ENCODE measurements at regions not wholly inside any gene's neighbourhood (a gene's known extent, or its start where the extent isn't known, plus 50 kb on each side); places are given as distances from the start of the nearest gene placed in this dataset.

DNA sequence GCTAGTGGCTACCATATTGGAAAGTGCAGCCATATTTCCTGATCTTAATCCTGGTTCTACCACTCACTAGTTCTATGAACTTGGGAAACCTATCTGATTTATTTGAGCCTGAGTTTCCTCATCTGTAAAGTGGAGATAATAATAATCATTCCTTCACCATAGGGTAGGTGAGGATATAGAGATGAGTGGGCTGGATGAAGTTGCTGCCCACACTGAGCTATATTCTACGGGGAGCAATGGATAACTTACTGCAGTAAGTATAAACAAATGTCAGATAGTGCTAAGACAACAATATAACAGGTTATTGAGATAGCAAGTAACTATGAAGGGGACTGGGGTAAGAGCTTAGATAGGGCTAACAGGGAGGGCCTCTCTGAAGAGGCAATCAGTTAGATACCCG is 251.5 kb upstream of the ADAMTS9 start:
- DNase-seq, result no peak

DNA sequence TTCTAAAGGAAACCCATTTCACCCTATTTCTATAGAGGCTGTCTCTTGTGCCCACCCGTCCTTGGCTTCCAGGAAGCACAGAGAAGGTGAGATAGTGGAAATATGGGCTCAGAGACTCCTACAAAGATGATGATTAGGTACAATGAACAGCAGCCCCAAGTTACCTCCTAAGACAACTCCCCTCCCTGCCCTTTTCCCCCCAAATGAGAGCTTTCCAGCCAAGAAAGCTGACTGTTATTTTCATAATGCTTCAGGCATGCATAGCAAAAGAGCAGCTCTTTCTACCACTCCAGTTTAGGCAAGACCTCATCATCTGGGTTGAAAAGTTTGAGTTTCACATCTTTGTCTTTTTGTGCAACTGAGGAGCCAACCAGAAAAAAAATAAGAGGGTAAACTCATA is 248.8 kb upstream of the ADAMTS9 start:
- no peak for DNase-seq

DNA sequence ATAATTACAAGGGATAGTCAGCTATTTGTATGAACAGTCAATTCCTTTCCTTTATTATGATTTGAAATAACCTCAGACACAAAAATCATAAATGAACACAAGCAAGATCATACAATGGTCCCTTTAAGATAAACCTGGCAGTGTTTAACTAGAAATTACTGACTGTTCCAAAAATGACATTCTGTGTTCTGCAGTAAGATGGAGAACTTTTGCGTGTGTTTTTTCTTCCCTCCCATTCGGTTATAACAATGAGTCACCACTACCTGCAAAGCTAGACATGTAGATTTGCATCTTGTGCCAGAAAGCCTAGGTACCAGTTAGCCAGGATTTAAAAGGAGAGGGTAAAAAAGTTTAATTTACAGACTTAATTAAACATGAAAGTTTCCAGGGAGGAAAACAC is 248.2 kb upstream of the ADAMTS9 start:
- no peak for DNase-seq

DNA sequence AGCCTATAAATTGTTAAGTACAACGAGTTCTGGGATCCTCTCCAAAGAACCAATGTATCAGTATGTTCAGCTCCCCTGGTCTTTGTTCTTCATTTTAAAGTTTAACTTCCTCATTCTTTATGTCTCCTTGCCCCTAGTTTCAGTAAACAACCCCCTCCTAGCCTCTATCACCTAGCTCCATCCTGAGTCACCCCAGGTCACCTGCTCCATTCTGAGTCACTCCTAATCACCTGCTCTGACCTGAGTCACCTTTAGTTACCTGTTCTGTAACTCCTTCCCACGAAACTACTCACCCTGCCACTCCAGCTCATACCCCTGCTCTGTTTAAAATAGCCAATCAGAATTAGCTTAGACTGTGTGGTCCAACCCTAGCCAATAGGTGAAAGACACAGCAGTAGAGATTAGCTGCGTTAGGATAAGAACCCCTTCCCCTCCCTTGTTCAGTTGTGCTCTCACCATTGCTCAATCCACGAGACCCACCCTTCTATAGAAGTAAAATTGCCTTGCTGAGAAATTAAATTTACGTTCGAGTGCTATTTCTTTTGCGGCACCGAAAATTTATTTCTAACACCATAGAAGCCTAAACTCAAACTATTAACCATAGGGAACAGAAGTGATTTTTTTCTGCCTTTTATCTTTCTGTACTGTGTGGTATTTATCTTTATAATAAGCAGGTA is 245.0 kb upstream of the ADAMTS9 start:
- DNase-seq, result no peak

DNA sequence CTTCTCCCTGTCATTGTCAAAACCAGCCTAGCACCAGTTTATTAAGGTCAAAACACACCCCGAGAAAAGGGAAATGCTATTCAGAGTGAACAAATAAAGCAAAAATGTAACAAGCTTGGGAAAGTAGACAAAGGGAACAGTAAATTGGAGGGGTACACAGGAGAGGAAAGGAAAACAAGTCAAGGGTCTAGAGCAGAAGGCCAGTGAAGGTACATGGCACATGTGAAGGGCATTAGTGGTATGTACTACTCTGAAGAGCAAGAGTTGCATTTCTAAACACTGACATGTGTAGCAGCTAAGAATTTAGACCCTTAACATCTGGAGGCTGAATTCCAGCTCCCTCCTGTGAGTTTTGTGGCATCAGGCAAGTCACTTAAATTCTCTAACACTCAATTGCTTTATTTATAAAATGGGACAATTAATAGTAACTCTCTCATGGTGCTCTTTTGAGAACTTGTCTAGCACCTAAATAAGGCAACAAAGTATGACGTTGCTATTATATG is 244.3 kb upstream of the ADAMTS9 start:
- DNase-seq, result no peak

DNA sequence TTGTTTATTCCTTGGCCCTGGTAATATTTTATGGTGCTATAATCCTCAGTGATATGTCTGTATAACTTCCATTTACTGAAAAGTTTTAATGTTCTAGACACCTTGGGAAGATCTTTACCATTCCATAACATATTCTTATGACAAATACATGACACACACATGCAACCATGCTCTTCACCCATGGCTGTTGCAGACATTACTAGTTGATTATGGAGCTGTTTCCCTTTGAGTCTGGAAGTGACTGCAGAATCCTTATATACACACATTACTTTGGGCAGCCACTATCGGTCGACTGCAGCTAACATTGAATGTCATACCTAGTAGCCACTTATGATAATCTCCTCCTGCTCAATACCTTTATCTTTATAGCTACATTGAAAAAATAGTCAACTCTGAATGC is 243.1 kb upstream of the ADAMTS9 start:
- no peak for DNase-seq

DNA sequence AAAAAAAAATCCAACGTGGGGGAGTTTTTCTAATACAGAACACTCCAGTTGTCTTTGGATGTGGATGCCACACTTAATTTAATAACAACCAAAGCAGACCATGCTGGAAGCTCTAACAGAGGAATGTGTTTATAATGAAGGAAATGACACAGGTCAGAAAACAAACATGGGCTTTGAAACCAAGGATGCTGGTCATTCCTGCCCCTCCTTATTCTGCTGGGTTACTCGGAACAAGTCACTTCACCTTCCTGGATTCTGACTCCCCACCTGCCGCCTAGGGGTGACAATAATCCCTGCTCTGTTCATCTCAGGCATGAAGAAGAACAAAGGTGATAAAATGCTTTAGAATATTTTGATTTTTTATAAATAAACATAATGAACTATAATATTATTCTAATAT is 240.9 kb upstream of the ADAMTS9 start:
- DNase-seq, result no peak

DNA sequence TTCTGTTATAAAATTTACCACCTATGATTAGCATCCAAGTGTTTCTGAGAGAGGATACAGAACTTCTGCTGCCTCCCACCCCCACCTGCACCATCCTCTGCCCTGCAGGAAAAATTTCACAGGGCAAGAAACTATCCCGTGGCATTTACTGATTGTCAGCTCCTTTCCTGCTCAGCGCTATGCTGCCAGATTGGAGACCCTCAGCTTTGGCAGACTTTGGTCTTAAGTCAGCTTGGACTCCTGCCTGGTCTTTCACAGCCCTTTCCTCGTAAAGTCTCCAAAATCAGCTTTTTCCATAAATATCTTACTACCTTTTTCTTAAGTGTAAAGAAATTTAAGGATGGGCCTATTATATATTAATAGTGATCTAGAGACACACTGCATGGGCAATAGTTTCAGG is 239.9 kb upstream of the ADAMTS9 start:
- DNase-seq, result no peak

DNA sequence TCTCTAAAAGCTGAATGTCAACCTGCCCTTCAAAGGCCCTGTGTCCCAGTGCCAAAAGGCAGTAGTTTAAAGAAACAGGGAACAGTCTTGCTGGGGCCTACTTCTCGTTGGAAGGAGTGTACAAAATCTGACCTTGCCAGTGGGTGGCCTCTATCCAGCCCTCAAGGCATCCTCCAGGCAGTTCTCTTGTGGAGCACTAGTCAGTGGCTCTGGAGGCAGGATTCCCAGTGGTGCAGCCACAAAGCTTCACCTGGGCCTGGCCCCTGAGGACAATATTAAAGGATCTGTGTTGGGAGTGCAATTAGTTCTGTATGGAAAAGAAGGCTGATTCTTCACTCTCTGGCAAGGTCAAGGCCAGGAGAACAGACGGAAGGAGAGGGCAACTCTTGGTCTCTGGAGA is 237.8 kb upstream of the ADAMTS9 start:
- no peak for DNase-seq

DNA sequence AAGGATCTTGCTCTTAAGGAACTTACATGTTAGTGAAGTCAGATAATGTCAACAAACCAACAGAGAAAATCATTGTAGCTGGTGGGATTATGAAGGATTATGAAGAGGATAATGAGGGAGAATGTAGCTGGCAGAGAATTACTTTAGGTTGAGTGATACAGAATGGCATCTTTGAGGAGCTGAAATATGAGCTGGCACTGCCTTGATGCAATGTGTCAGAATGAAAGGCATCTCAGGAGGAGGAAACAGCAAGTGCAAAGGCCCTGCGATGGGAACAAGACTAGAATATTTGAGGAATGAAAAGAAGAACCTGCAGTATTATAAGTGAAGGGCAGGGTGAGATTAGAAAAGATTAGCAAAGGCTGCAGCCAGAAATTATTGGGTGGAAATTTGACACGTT is 237.2 kb upstream of the ADAMTS9 start:
- no peak for DNase-seq

DNA sequence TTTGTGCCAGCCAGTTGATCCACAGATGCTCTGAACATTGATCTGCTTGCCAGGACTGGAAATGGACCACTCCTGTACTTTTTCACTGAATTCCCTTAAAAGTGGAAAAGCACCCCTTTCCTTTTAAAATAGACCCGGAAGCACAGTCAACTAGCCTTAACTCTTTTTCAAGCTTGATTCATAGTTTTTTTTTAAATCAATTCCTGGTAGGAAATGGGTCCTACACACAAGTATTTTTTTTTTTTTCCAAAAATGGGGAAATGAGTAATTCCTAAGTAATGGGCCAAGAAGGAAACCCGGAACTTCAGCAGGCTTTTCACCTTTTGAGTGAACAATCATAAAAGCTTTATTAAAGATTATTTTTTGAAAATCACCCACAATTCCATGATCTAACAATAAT is 234.4 kb upstream of the ADAMTS9 start:
- no peak for DNase-seq

DNA sequence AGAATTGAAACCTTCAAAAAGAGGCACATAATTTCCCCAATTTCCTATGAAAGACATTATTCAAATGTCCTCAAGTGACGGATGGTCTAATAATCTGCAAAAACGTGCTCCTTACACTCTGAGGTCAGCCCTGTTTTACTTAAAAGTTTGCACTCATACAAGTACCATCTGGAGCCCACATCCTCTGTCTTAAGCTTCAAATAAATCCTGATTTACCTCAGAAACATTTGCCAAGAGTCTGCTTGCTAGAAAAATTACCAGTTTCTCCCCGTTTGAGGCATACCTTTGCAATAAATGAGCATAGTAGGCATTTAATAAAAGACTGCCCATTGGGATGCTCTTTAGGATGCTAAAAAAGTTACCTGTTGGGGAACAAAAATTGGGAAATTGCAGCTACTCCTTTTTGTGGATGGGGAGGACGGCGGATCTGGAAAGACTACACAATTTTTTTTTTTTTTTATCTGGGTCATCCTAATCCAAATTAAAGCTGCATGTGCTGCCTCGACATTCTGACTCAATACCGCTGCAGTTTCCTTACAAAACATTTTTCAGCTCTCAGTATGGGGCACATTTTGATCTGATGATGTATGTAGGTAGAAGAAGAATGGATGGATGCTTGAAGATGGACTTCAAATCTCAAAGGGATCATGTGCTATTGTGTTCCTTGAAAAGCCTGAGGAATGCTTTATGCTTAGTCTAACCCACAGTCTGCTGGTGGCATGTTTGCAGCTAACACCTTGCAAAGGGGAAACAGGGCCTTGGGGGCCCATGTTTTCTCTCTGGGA is 233.7 kb upstream of the ADAMTS9 start:
- DNase-seq, result no peak

DNA sequence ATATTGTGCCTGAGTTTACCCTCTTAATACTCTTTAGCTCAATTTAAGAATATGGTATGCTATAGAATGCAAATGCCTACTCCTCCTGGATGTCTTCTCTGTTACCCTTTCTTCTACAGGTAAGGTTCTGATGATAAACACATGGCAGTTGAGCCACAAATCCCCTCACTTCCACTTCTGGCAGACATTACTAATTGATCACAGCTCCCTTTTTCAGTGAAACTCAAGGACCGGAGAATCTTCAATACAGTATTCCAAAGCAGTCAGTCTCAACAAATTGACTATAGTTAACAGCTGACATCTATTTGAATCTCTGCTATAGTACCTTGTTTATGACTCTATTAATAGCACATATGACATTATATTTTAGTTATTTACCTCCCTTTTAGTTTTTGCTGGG is 232.1 kb upstream of the ADAMTS9 start:
- DNase-seq, result no peak

DNA sequence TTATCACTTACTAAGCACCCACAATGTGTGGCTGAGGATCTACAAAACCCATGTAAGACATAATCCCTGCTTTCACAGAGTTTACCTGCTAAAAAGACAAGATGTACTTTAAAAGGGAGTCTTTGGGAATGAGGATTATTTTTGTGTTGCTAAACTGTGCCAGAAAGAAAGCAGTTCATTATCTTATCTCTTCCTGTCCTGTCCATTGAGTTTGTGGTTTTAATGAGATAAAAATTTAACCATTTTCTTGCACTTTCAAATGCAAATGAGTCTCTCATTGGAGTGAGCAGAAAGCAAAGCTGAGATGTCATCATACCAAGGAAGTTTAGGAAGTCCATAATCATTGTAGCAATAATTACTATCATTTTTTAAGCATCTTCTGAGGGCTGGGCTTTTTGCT is 231.2 kb upstream of the ADAMTS9 start:
- no peak for DNase-seq

DNA sequence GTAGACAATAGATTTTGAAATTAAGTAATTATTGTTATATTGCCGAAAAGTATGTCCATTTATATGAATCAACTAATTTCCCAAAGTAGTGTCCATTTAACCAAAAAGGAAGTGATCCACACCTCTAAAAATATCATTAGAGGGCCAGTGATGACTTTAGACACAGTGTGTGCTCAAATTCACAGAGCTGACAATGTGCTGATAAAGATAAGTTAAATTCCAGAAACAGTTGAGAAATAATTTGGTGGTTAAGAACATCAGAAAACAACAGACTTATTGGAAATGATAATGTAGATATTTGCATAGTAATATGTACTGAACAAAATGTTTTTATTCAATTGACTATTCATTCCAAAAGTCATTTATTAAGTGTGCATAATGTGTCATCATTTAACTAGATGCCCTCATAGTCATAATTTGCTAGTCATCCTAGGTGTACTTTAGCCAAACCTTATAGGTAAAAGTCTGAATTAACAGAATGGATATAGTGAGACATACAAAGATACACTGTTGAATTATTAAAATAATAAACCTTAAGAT is 230.2 kb upstream of the ADAMTS9 start:
- DNase-seq, result no peak

DNA sequence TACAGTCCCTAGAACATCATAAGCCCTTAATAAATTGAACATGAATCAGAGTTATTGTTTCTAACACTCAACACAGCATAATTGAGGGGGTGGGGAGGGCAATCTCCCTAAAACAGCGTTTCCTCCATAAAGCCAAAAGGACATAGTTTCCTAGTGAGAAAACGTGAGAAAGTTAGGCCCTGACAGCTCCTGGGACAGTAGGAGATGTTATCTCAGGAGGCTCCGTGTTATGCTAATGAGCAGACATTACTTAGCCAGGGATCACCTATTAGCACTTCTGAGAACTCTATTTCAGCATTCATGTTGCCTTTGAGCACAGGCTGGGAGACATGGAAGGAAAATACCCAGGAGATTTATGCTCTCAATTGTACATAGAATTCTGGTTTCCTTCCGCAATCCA is 229.1 kb upstream of the ADAMTS9 start:
- DNase-seq, result no peak

DNA sequence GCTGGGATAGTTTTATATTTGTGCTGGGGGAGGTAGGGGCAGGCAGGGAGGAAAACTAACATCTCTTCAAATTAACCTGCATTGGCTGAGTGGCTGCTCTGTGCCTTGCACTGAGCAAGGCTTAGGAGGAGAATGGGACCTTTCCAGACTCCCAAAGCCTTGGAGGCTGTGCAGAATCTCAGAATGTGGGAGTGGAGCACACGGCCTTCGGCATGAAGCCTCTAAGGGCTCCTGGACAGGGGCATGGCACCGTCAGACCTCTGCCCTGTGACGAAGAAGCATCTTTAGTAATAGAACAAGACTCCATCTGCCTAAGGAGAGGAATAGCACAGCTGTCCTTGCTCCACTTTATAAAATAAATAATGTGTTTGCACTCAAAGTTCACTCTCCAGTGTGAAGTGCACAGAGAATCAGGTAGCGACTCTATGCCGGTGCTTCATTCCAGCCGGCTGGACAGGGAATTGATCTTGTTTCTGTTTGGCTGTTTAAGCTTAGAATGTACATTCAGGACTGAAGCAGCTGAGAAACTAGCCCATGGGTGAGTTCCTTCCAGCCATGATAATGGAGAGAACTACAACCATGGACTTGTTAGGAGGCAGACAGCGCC is 228.5 kb upstream of the ADAMTS9 start:
- no peak for DNase-seq

DNA sequence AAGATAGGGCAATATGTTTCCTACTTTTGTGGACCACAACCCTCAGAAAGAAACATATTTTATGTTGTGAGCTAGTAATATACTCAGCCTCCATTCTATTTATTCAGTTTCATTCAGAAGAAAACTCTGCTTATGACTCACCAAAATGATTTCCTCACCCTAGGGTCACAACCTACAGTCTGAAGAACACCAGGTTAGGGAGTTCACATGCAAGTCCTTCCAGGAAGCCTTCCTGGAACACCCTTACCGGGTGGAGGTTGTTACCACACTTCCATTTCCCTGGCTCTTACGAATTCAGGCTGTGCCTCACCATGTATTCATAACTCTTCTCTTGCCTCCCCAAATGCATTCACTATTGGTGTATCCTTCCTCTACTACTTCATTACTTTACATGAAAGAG is 228.0 kb upstream of the ADAMTS9 start:
- no peak for DNase-seq

DNA sequence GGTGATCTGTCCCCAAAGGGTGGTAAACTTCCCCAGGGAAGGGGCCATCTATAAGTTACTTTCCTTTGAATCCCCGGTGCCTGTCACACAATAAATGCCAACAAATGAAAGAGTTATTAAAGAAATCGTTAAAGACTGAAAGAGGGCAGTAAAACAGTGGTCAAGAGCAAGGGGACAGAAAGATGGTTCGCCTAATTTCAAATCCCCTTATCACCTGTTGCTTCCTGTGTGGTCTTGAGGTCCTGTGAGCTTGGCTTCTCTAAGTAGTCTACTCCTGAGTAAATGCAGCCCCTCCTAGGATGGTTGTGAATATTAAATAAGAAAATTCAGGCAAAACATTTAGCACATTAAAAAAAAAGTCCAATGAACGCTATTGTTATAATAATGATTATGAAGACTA is 225.7 kb upstream of the ADAMTS9 start:
- DNase-seq, result no peak

DNA sequence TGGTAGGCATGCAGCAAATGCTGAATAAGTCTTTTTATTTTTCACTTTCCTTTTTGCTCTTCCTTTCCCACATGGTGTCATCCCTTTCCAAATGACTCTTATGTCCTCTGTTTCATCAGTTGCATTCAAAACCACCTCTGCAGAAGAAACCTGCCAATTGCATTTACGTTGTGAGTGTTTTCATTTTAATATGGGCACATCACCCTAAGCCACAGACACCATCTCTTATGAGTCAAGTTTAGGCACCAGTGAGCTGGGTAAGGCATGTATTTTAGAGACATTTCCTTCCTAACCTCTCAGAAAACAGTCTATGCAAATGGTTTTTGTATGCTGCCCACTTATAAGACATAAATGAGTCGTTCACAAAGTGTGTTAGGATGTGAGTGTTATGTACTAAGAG is 223.3 kb upstream of the ADAMTS9 start:
- no peak for DNase-seq

DNA sequence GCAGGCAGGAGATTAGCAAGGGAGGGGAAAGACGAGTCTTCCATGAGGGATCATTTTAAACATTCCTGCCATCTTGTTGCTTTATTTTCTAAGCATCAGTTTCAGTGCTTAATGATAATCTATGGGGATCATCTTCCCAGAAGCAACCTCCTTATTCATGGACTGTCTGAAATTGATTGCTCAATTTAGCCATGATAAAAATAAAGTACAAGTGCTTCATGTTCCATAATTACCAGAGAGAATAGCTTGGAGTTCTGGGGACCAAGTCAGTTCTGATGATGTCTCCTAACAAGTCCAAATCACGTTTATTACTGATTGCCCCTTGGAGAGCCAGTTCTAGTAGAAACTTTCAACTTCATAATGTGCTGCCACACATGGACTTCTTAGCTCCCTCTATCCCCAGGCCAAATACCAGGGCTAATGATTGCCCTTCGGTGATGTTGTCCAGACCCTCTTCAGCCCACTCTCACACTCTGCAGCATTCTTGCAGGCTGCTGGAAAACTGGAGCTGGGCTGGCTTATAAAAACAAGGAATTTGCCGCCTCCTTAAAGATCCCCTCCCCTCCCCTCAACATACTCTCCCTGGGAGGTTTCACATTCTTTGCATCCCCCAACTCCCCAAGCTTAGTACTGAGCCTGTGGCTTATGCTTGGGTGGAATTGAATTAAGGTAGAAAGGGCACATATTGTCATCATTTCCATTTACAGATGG is 222.1 kb upstream of the ADAMTS9 start:
- DNase-seq, result no peak

DNA sequence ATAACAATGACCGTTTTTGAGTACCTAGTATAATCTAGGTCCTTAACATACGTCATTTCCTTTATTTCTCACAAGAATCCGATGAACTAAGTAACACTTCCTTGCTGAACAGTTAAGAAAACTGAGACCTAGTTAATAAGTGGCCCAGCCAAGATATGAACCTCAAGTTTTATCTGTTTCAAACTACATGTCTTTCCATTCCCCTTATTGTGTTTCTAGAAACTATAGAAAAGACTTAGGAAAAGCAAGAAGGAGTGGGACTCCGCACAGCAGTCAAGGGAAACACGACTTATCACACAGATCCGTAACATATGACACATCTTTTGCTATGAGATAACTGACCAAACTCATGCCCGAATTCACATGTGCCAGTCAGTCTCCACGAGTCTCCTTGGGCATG is 221.2 kb upstream of the ADAMTS9 start:
- no peak for DNase-seq

DNA sequence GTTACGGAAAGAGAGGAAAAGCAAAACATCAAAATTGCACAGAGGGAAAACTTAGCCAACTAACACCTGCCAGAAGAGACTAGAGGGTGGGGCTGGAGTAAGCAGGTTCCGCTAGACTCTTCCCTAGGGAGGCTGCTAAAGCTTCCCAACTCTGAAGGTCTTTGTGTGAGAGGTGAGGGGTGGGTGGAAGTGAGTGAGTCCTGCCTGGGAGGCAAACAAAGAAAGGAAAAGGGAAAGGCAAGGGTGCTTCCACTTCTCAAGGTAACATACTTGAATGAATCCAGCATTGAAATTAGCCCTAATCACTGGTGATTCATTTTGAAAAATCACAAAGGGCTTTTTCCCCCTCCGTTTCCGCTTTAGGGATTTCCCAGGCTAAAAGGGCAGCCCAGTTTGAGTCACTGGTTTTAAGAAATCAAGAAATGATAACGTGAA is 220.5 kb upstream of the ADAMTS9 start:
- no peak for DNase-seq

Measured in NCI-H1417 treated with DMSO at 0.1 percent for 48 hours (cell line).